SK-N-SH (cell line): ENCODE measurements at regions not wholly inside any gene's neighbourhood (a gene's known extent, or its start where the extent isn't known, plus 50 kb on each side); places are given as distances from the start of the nearest gene placed in this dataset.

Experiments used
- CTCF ChIA-PET: fragments of 300-600, 350-600 bp; formaldehyde crosslinking; extraction: SDS; loops from one replicate; lab custom pipeline; 2021; lab: Yijun Ruan, JAX
- POLR2A ChIA-PET: fragments of 350-600 bp; sonication (Branson Sonifier 250); formaldehyde crosslinking; extraction: SDS; loops from one replicate; lab custom pipeline; 2020; ENCODE audit warnings: antibody characterized with exemption, inconsistent platforms; lab: Yijun Ruan, JAX
- DNase-seq: peaks from one replicate; pipeline ENCODE4 v3.0.0; 2012
- H2AFZ ChIP-seq: fragments of 200-600 bp; sonication (generic); 2 replicates; pipeline ENCODE4 v1.8.1; 2016; ENCODE audit warnings: antibody characterized with exemption, mild to moderate bottlenecking, low read depth
- H3F3A ChIP-seq: fragments of 200-600 bp; sonication (generic); replicated peaks from 2 replicates; pipeline ENCODE3; 2016; ENCODE audit warnings: antibody characterized with exemption, mild to moderate bottlenecking; ENCODE audit not compliant: insufficient read depth
- H3K27ac ChIP-seq, 2 experiments: fragments of 200-500 bp in 1 of 2; fragments of 200-600 bp in 1 of 2; sonication (Bioruptor generic) in 1 of 2; sonication (generic), shearing (Covaris generic) in 1 of 2; 2 replicates each; pipeline versions ENCODE4 v1.5.1 to v1.6.1; 2014 to 2016; ENCODE audit warnings: low read depth in 2 of 2, inconsistent platforms in 1 of 2, low read length in 1 of 2, mild to moderate bottlenecking in 1 of 2, mixed read lengths in 1 of 2
- H3K27me3 ChIP-seq: fragments of 200-600 bp; sonication (generic), shearing (Covaris generic); 2 replicates; pipeline ENCODE4 v1.6.1; 2016; ENCODE audit warnings: mixed run types; ENCODE audit not compliant: insufficient read depth
- H3K36me3 ChIP-seq, 2 experiments: fragments of 200-500 bp in 1 of 2; fragments of 200-600 bp in 1 of 2; sonication (Bioruptor generic) in 1 of 2; sonication (generic) in 1 of 2; replicated peaks in 1 of 2; 2 replicates each; pipeline versions ENCODE3 to v1.5.1; 2014 to 2016; ENCODE audit warnings: low read length in 1 of 2, mild to moderate bottlenecking in 1 of 2; ENCODE audit not compliant: insufficient read depth in 2 of 2, control insufficient read depth in 1 of 2
- H3K4me1 ChIP-seq, 2 experiments: fragments of 200-500 bp in 1 of 2; fragments of 200-600 bp in 1 of 2; sonication (Bioruptor generic) in 1 of 2; sonication (generic), shearing (Covaris generic) in 1 of 2; 2 replicates each; pipeline versions ENCODE4 v1.5.1 to v1.6.1; 2014 to 2016; ENCODE audit warnings: low read depth in 1 of 2, low read length in 1 of 2, mixed run types in 1 of 2; ENCODE audit not compliant: insufficient read depth in 2 of 2, control insufficient read depth in 1 of 2
- H3K4me2 ChIP-seq: fragments of 200-600 bp; sonication (generic), shearing (Covaris generic); 2 replicates; pipeline ENCODE4 v1.6.1; 2017; ENCODE audit warnings: mixed run types
- H3K4me3 ChIP-seq, 2 experiments: fragments of 200-500 bp in 1 of 2; fragments of 200-600 bp in 1 of 2; sonication (Bioruptor generic) in 1 of 2; sonication (generic), shearing (Covaris generic) in 1 of 2; 2 replicates each; pipeline versions ENCODE4 v1.5.1 to v1.8.1; 2014 to 2016; ENCODE audit warnings: low read depth in 2 of 2, inconsistent platforms in 1 of 2, low read length in 1 of 2, mild to moderate bottlenecking in 1 of 2, mixed read lengths in 1 of 2, moderate library complexity in 1 of 2
- H3K79me2 ChIP-seq: fragments of 200-600 bp; sonication (generic); 2 replicates; pipeline ENCODE4 v1.8.1; 2017; ENCODE audit warnings: mild to moderate bottlenecking; ENCODE audit not compliant: insufficient read depth
- H3K9ac ChIP-seq: fragments of 200-600 bp; sonication (generic); 2 replicates; pipeline ENCODE4 v1.6.1; 2017; ENCODE audit warnings: mixed run types
- H3K9me2 ChIP-seq: fragments of 200-600 bp; sonication (generic); 2 replicates; pipeline ENCODE4 v1.6.1; 2017; ENCODE audit warnings: mixed run types
- H3K9me3 ChIP-seq: fragments of 200-600 bp; sonication (generic); 2 replicates; pipeline ENCODE4 v1.6.1; 2017; ENCODE audit warnings: mixed run types, mild to moderate bottlenecking, moderate library complexity
- H4K20me1 ChIP-seq: fragments of 200-600 bp; sonication (generic); 2 replicates; pipeline ENCODE4 v1.6.1; 2017; ENCODE audit warnings: mild to moderate bottlenecking, mixed run types; ENCODE audit not compliant: insufficient read depth
- CTCF ChIP-seq: fragments of 200-600 bp; sonication (generic); IDR thresholded peaks from 2 replicates; pipeline ENCODE4 v1.6.1; 2017; ENCODE audit warnings: antibody characterized with exemption, mild to moderate bottlenecking, moderate library complexity
- ELF1 ChIP-seq: IDR thresholded peaks from 2 replicates; pipeline ENCODE4 v1.4.0; 2012
- FOSL2 ChIP-seq: IDR thresholded peaks from 2 replicates; pipeline ENCODE4 v1.4.0; 2012; ENCODE audit warnings: low read depth, mild to moderate bottlenecking, moderate library complexity, borderline replicate concordance
- FOXJ3 ChIP-seq: sonication (generic); formaldehyde crosslinking; IDR thresholded peaks from 2 replicates; pipeline ENCODE4 v1.5.1; 2020; ENCODE audit warnings: mild to moderate bottlenecking, missing genetic modification reagents
- GABPA ChIP-seq: IDR thresholded peaks from 2 replicates; pipeline ENCODE4 v1.4.0; 2012; ENCODE audit warnings: low read depth, mild to moderate bottlenecking
- MEF2A ChIP-seq: IDR thresholded peaks from 2 replicates; pipeline ENCODE4 v1.4.0; 2012; ENCODE audit warnings: low read depth, borderline replicate concordance
- MXI1 ChIP-seq: IDR thresholded peaks from 2 replicates; pipeline ENCODE4 v1.6.1; 2012; ENCODE audit warnings: mild to moderate bottlenecking, low read depth, low read length, improper control_type of control experiment
- NRF1 ChIP-seq: IDR thresholded peaks from 2 replicates; pipeline ENCODE4 v1.6.1; 2012; ENCODE audit warnings: low read depth, mild to moderate bottlenecking, low read length
- POLR2AphosphoS5 ChIP-seq: IDR thresholded peaks from 2 replicates; pipeline ENCODE4 v1.6.1; 2012; ENCODE audit warnings: low read depth, low read length
- RAD21 ChIP-seq: IDR thresholded peaks from 2 replicates; pipeline ENCODE4 v1.6.1; 2012; ENCODE audit warnings: mild to moderate bottlenecking, low read length
- RXRA ChIP-seq: IDR thresholded peaks from 2 replicates; pipeline ENCODE4 v1.4.0; 2012; ENCODE audit warnings: low read depth, mild to moderate bottlenecking, borderline replicate concordance
- SIN3A ChIP-seq: IDR thresholded peaks from 2 replicates; pipeline ENCODE4 v1.6.1; 2012; ENCODE audit warnings: low read depth, mild to moderate bottlenecking, low read length, moderate library complexity, borderline replicate concordance
- TAF1 ChIP-seq: IDR thresholded peaks from 2 replicates; pipeline ENCODE4 v1.6.1; 2012; ENCODE audit warnings: low read depth, mild to moderate bottlenecking, low read length, moderate library complexity, borderline replicate concordance
- TEAD4 ChIP-seq: IDR thresholded peaks from 2 replicates; pipeline ENCODE4 v1.4.0; 2012; ENCODE audit warnings: mild to moderate bottlenecking, borderline replicate concordance; ENCODE audit not compliant: insufficient read depth
- USF2 ChIP-seq: fragments of 150-350 bp; IDR thresholded peaks from 2 replicates; pipeline ENCODE4 v1.6.1; 2017; ENCODE audit warnings: antibody characterized with exemption, low read length, low read depth, borderline replicate concordance
- YY1 ChIP-seq: IDR thresholded peaks from 2 replicates; pipeline ENCODE4 v1.4.0; 2012; ENCODE audit warnings: low read depth, mild to moderate bottlenecking
- ZBTB33 ChIP-seq: IDR thresholded peaks from 2 replicates; pipeline ENCODE4 v1.4.0; 2012; ENCODE audit warnings: low read depth, borderline replicate concordance
- WGBS: methylation state at CpG from one replicate; pipeline ENCODE4 v1.1.6; 2017; ENCODE audit warnings: low lambda C conversion rate; 5-methylcytosine and 5-hydroxymethylcytosine counted together

- no peak for TF ChIP-seq USF2
- TF ChIP-seq CTCF: no peak
- TF ChIP-seq MEF2A: no peak
- no peak for TF ChIP-seq SIN3A
- no peak for TF ChIP-seq ELF1
- TF ChIP-seq GABPA: no peak
- no peak for TF ChIP-seq MXI1
- TF ChIP-seq FOXJ3 (CRISPR knock-in tag): no peak
- TF ChIP-seq NRF1: no peak
- TF ChIP-seq TEAD4: no peak
- TF ChIP-seq YY1: no peak
- no peak for TF ChIP-seq RAD21
- TF ChIP-seq POLR2AphosphoS5: no peak
- Histone ChIP-seq H3K4me2 (no peak overlapping the region), H2AFZ (no peak overlapping the region), H3K4me3 (no peak overlapping the region), H3K9me2 (no peaks in the 10 kb centered on the region), H3K27me3 (no peaks in the 10 kb centered on the region), H3K4me1 (no peaks in the 10 kb centered on the region), H3K79me2 (no peaks in the 10 kb centered on the region), H3F3A (no peaks in the 10 kb centered on the region), H3K9ac (no peak overlapping the region), H3K27ac (no peak overlapping the region), H4K20me1 (no peaks in the 10 kb centered on the region), H3K9me3 (no peaks in the 10 kb centered on the region), H3K36me3 (no peaks in the 10 kb centered on the region)
- CTCF ChIA-PET: no interaction called here
- POLR2A ChIA-PET: no interaction called here
- DNase-seq: no peak
- WGBS: 68% methylated on average over 3 of the region's 3 CpGs
Observed at GRCh38 chr3:24622696-24623225, 128.1 kb upstream of the THRB start.

- H3F3A ChIP-seq: no peaks in the 10 kb centered on the region
- H3K4me1 ChIP-seq: no peaks in the 10 kb centered on the region
- H3K9me2 ChIP-seq: no peaks in the 10 kb centered on the region
- H2AFZ ChIP-seq: no peak overlapping the region
- no peak overlapping the region for H3K9ac ChIP-seq
- no peak overlapping the region for H3K4me3 ChIP-seq
- H3K9me3 ChIP-seq: no peaks in the 10 kb centered on the region
- TF ChIP-seq ELF1: no peak
- no peak for TF ChIP-seq GABPA
- TF ChIP-seq TAF1: no peak
- TF ChIP-seq RXRA: no peak
- no peak for TF ChIP-seq ZBTB33
- no peak for TF ChIP-seq FOSL2
- no peak for TF ChIP-seq POLR2AphosphoS5
- H3K27ac ChIP-seq: no peak overlapping the region
- no peak for DNase-seq
- no peak overlapping the region for H3K4me2 ChIP-seq
- POLR2A ChIA-PET: no interaction called here
- H3K36me3 ChIP-seq: no peaks in the 10 kb centered on the region
- CTCF ChIA-PET: interaction anchor here (0.6 to 0.9 kb wide), 3 partner anchors 57 to 1418 kb away, joined by 3 to 5 read pairs (median 3); no protein-coding TSS in a partner anchor
- no peaks in the 10 kb centered on the region for H3K79me2 ChIP-seq
- no peaks in the 10 kb centered on the region for H4K20me1 ChIP-seq
- WGBS: 71% methylated on average over 3 of the region's 3 CpGs
- no peaks in the 10 kb centered on the region for H3K27me3 ChIP-seq
Observed at GRCh38 chr3:24623657-24624056, 129.0 kb upstream of the THRB start.
